HCT116 (cell line): ENCODE measurements at regions not wholly inside any gene's neighbourhood (a gene's known extent, or its start where the extent isn't known, plus 50 kb on each side); places are given as distances from the start of the nearest gene placed in this dataset.
"Not testable (repeated sequence)": the region's sequence is repeated elsewhere in the genome, so short reads cannot be mapped to it uniquely, and the experiment has no call there.

Experiments used
- ATAC-seq: fragments of 200-7000 bp; cut with Tn5 transposase; 2 replicates; pipeline ENCODE4 v1.9.1; 2020; ENCODE audit warnings: mild to moderate bottlenecking, moderate library complexity
- BruUV-seq: library from RNA; stranded (reverse); fragments of 400-500 nt; replicated peaks from 2 replicates; lab custom pipeline; 2021; lab: Mats Ljungman, UMichigan
- CTCF ChIA-PET: fragments of 300-600 bp; sonication (Branson Sonifier 250); formaldehyde crosslinking; loops from one replicate; lab custom pipeline; 2021; ENCODE audit warnings: antibody characterized with exemption; lab: Charles Lee
- POLR2A ChIA-PET: fragments of 300-600, 350-600 bp; sonication (Branson Sonifier 250); formaldehyde crosslinking; loops from one replicate; lab custom pipeline; 2021; ENCODE audit warnings: antibody characterized with exemption; lab: Charles Lee
- RAD21 ChIA-PET, 2 experiments: fragments of 300-600 bp; sonication (Branson Sonifier 250); formaldehyde crosslinking; loops; one replicate each; lab custom pipeline; 2023; ENCODE audit warnings: low total read pairs in 2 of 2; ENCODE audit not compliant: uncharacterized antibody in 2 of 2, unreplicated experiment in 2 of 2, low non-redundant PET in 1 of 2; lab: Charles Lee
- DNase-seq: peaks from one replicate; pipeline ENCODE4 v3.0.0-alpha.2; 2010; ENCODE audit warnings: low read depth, low spot score
- H2AFZ ChIP-seq: fragments of 200-600 bp; shearing (Covaris generic), sonication (generic); 2 replicates; pipeline ENCODE4 v1.6.1; 2017; ENCODE audit warnings: low read depth, mixed run types, mixed read lengths, antibody characterized with exemption, low read length; ENCODE audit not compliant: poor library complexity, severe bottlenecking
- H3K27ac ChIP-seq: 2 replicates; pipeline ENCODE4 v1.5.1; 2012; ENCODE audit warnings: low read depth, low read length
- H3K27me3 ChIP-seq: fragments of 200-600 bp; sonication (generic); 2 replicates; pipeline ENCODE4 v1.6.1; 2016; ENCODE audit warnings: mixed run types, low read length, mixed read lengths; ENCODE audit not compliant: insufficient read depth
- H3K36me3 ChIP-seq, 2 experiments: fragments of 200-500 bp in 1 of 2; fragments of 200-600 bp in 1 of 2; sonication (Bioruptor generic) in 1 of 2; sonication (generic) in 1 of 2; 2 replicates each; pipeline versions ENCODE4 v1.5.1 to v1.6.1; 2014 to 2016; ENCODE audit warnings: low read length in 2 of 2, inconsistent platforms in 1 of 2, mixed read lengths in 1 of 2, mixed run types in 1 of 2; ENCODE audit not compliant: insufficient read depth in 2 of 2, control insufficient read depth in 1 of 2
- H3K4me1 ChIP-seq, 2 experiments: fragments of 200-600 bp in 1 of 2; sonication (generic) in 1 of 2; 2 replicates each; pipeline versions ENCODE4 v1.5.1 to v1.6.1; 2012 to 2017; ENCODE audit warnings: low read length in 2 of 2, inconsistent platforms in 1 of 2, mild to moderate bottlenecking in 1 of 2, mixed read lengths in 1 of 2, mixed run types in 1 of 2, moderate library complexity in 1 of 2; ENCODE audit not compliant: insufficient read depth in 2 of 2, control insufficient read depth in 1 of 2
- H3K4me2 ChIP-seq: fragments of 200-600 bp; sonication (generic); 2 replicates; pipeline ENCODE4 v1.6.1; 2017; ENCODE audit warnings: mixed run types, low read length, mixed read lengths
- H3K4me3 ChIP-seq, 2 experiments: fragments of 200-600 bp in 1 of 2; sonication (generic) in 1 of 2; replicated peaks in 1 of 2; 2 replicates each; pipeline ENCODE4 v1.5.1; 2011 to 2016; ENCODE audit warnings: low read length in 2 of 2, control low read depth in 1 of 2, low read depth in 1 of 2, mild to moderate bottlenecking in 1 of 2, mixed read lengths in 1 of 2, mixed run types in 1 of 2
- H3K79me2 ChIP-seq: fragments of 200-600 bp; sonication (generic); 2 replicates; pipeline ENCODE4 v1.6.1; 2017; ENCODE audit warnings: mild to moderate bottlenecking, mixed run types, low read length, moderate library complexity, mixed read lengths; ENCODE audit not compliant: insufficient read depth
- H3K9ac ChIP-seq: fragments of 200-600 bp; sonication (generic); 2 replicates; pipeline ENCODE4 v1.6.1; 2016; ENCODE audit warnings: low read length, mixed read lengths
- H3K9me2 ChIP-seq: fragments of 200-600 bp; sonication (generic), shearing (Covaris generic); 2 replicates; pipeline ENCODE4 v1.6.1; 2017; ENCODE audit warnings: mixed run types, mild to moderate bottlenecking, moderate library complexity; ENCODE audit not compliant: insufficient read depth
- H3K9me3 ChIP-seq, 2 experiments: fragments of 200-500 bp in 1 of 2; fragments of 200-600 bp in 1 of 2; sonication (Bioruptor generic) in 1 of 2; sonication (generic) in 1 of 2; 2 replicates each; pipeline ENCODE4 v1.6.1; 2014 to 2017; ENCODE audit warnings: low read length in 2 of 2, mixed read lengths in 2 of 2, inconsistent platforms in 1 of 2, low read depth in 1 of 2, mild to moderate bottlenecking in 1 of 2, mixed run types in 1 of 2, moderate library complexity in 1 of 2; ENCODE audit not compliant: control insufficient read depth in 1 of 2, insufficient read depth in 1 of 2
- H4K20me1 ChIP-seq: fragments of 200-600 bp; sonication (generic), shearing (Covaris generic); 2 replicates; pipeline ENCODE4 v1.6.1; 2017; ENCODE audit warnings: mixed run types, mild to moderate bottlenecking, moderate library complexity; ENCODE audit not compliant: insufficient read depth
- RAD21 ChIP-seq: IDR thresholded peaks from 2 replicates; pipeline ENCODE4 v1.6.1; 2012; ENCODE audit warnings: low read depth, mild to moderate bottlenecking
- SRF ChIP-seq: IDR thresholded peaks from 2 replicates; pipeline ENCODE4 v1.6.1; 2012; ENCODE audit warnings: low read depth
- intact Hi-C: fragments of 100-400 bp; cut with micrococcal nuclease; formaldehyde crosslinking; loops from 2 replicates; pipeline ENCODE4 v1.10.0; 2022
- TF ChIP-seq, protein P1 (sequence below), 3 experiments: fragments of 200-600 bp in 1 of 3; sonication (generic) in 1 of 3; IDR thresholded peaks in 2 of 3; conservative IDR thresholded peaks in 1 of 3; 2 replicates each; pipeline ENCODE4 v1.5.1; 2012 to 2017; ENCODE audit warnings: low read depth in 2 of 3, low read length in 2 of 3, antibody characterized with exemption in 1 of 3, borderline replicate concordance in 1 of 3, control low read depth in 1 of 3, mild to moderate bottlenecking in 1 of 3, mixed read lengths in 1 of 3, mixed run types in 1 of 3, moderate library complexity in 1 of 3; ENCODE audit not compliant: insufficient read depth in 1 of 3

GRCh38 chr12:125351788-125352187 is 286.6 kb downstream of the AACS start:
- Histone ChIP-seq H3K4me2 (no peak overlapping the region), H3K79me2 (no peaks in the 10 kb centered on the region), H3K9me2 (no peaks in the 10 kb centered on the region), H3K27ac (no peak overlapping the region)
- TF ChIP-seq RAD21, result no peak
- TF ChIP-seq, protein P1, sequence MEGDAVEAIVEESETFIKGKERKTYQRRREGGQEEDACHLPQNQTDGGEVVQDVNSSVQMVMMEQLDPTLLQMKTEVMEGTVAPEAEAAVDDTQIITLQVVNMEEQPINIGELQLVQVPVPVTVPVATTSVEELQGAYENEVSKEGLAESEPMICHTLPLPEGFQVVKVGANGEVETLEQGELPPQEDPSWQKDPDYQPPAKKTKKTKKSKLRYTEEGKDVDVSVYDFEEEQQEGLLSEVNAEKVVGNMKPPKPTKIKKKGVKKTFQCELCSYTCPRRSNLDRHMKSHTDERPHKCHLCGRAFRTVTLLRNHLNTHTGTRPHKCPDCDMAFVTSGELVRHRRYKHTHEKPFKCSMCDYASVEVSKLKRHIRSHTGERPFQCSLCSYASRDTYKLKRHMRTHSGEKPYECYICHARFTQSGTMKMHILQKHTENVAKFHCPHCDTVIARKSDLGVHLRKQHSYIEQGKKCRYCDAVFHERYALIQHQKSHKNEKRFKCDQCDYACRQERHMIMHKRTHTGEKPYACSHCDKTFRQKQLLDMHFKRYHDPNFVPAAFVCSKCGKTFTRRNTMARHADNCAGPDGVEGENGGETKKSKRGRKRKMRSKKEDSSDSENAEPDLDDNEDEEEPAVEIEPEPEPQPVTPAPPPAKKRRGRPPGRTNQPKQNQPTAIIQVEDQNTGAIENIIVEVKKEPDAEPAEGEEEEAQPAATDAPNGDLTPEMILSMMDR (IDR thresholded peaks at IDR 0.05 in 2 of 3, conservative IDR thresholded peaks at IDR 0.05 in 1 of 3; ENCODE audit: borderline replicate concordance in 1 of 3, insufficient read depth in 1 of 3, low read depth in 2 of 3, low read length in 2 of 3), result peak in 1 of 3 experiments; percentile 19; a peak in 1 of 6 replicates
- TF ChIP-seq, all 23 proteins: peak for 1
- RAD21 ChIA-PET, result no interaction called here
- peaks cover 0 to 4% of the 10 kb centered on the region in 2 experiments; a peak in 1 of 4 replicates for H3K9me3 ChIP-seq
- H2AFZ ChIP-seq, result no peak overlapping the region
- no peak overlapping the region for H3K4me3 ChIP-seq
- intact Hi-C loops, result no loop called here
- no peak overlapping the region for H3K9ac ChIP-seq
- H3K27me3 ChIP-seq, result peaks cover 36% of the 10 kb centered on the region
- POLR2A ChIA-PET, result no interaction called here
- DNase-seq (no peak), ATAC-seq (no peak)
- H3K36me3 ChIP-seq, result no peaks in the 10 kb centered on the region
- H4K20me1 ChIP-seq, result no peaks in the 10 kb centered on the region
- CTCF ChIA-PET, result no interaction called here
- no peaks in the 10 kb centered on the region for H3K4me1 ChIP-seq
- BruUV-seq, result no TSS peak

GRCh38 chr12:125353002-125353401 is 287.8 kb downstream of the AACS start:
- RAD21 ChIA-PET, H3K4me2 ChIP-seq, DNase-seq, H2AFZ ChIP-seq, intact Hi-C loops, H4K20me1 ChIP-seq, H3K4me1 ChIP-seq, H3K9me2 ChIP-seq, H3K9ac ChIP-seq, ATAC-seq, H3K36me3 ChIP-seq, H3K79me2 ChIP-seq, POLR2A ChIA-PET, CTCF ChIA-PET, H3K4me3 ChIP-seq, BruUV-seq, H3K9me3 ChIP-seq, H3K27ac ChIP-seq: not testable (repeated sequence)
- TF ChIP-seq SRF, result peak; percentile 50; the same call in 1 of the 2 replicates
- H3K27me3 ChIP-seq, result peaks cover 25% of the 10 kb centered on the region; the same call in 1 of the 2 replicates
